ENCODE measurements at regions not wholly inside any gene's neighbourhood (a gene's known extent, or its start where the extent isn't known, plus 50 kb on each side); places are given as distances from the start of the nearest gene placed in this dataset.

DNA sequence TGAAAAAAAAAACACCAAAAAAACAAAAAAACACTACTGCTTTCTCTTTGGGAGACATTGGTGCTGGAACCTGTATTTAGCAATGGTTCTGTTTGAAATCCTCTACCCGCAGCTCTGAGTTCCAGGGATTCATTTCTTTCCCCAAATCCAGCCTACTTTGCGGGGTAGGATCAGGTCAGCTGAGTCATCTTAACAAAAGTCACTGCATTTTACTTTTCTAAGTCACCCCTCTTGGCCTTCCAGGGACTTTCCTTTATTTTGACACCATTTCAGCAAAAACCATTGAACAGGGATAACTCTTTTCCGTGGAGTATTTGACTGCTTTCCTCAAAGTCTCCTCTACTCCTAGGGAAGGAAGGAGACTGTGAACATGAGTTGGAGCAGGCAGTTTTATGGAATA, 837.6 kb downstream of the MAFB start:
- no peak overlapping the region for H2AFZ ChIP-seq
- H3K79me2 ChIP-seq (ENCODE audit: low read depth), result no peaks in the 10 kb centered on the region
- no peak overlapping the region for H3K4me3 ChIP-seq
- TF ChIP-seq CTCF (conservative IDR thresholded peaks at IDR 0.05) (no peak), EZH2 (IDR thresholded peaks at IDR 0.05; ENCODE audit: low read depth) (no peak)
- BruUV-seq (replicated peaks), result no TSS peak
- H3K36me3 ChIP-seq (ENCODE audit: low read depth), result no peaks in the 10 kb centered on the region
- H3K27me3 ChIP-seq (ENCODE audit: insufficient read depth, low read depth), result peaks cover 22% of the 10 kb centered on the region
- no peaks in the 10 kb centered on the region for H3K9me3 ChIP-seq (ENCODE audit: insufficient read depth, low read depth)
- ChIA-PET POLR2A (ENCODE audit: unreplicated experiment) (interaction anchor here (0.6 kb wide), 1 partner anchor 317 kb away, joined by 4 read pairs; no protein-coding TSS in a partner anchor), CTCF (no interaction called here)
- H3K4me1 ChIP-seq (replicated peaks; ENCODE audit: insufficient read depth), result no peaks in the 10 kb centered on the region
- H3K9me2 ChIP-seq (ENCODE audit: insufficient read depth), result no peaks in the 10 kb centered on the region
- H3K27ac ChIP-seq, result no peak overlapping the region
- H3K4me2 ChIP-seq, result no peak overlapping the region
- no peaks in the 10 kb centered on the region for H3F3A ChIP-seq (ENCODE audit: insufficient read depth, low read depth)
- no peaks in the 10 kb centered on the region for H4K20me1 ChIP-seq (ENCODE audit: insufficient read depth)
- no peak for DNase-seq
- intact Hi-C loops (cut with micrococcal nuclease; ENCODE audit: unreplicated experiment), result no loop called here

DNA sequence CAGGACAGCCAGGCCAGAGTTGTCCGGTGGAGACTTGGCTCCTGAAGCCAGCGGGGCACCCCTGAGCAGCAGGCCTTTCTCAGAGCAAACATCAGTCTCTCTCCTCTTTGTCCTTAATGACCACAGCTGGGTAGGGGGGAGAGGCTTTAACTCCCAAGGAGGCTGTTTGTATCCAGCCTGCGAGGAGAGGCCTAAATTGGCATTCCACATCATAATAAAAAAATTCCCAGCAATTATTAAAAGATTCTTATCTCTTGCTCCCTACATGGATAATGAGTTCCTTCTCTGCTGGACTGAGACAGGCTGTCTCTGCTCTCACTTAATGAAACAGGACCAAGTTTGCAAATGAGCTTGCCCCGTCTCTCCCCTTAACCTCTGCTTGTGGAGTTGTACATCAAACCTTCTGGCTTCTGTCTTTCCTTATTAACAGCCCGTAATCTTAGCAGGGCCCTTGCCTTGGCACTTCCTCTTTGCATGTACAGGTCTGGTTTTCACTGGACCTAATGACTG, 838.2 kb downstream of the MAFB start:
- H3K27me3 ChIP-seq (ENCODE audit: insufficient read depth, low read depth), result peaks cover 21% of the 10 kb centered on the region
- H3K27ac ChIP-seq, result no peak overlapping the region
- no peak for DNase-seq
- ChIA-PET CTCF (no interaction called here), POLR2A (ENCODE audit: unreplicated experiment) (interaction anchor here (0.6 kb wide), 1 partner anchor 317 kb away, joined by 4 read pairs; no protein-coding TSS in a partner anchor)
- H3K9me3 ChIP-seq (ENCODE audit: insufficient read depth, low read depth), result no peaks in the 10 kb centered on the region
- H2AFZ ChIP-seq, result no peak overlapping the region
- H3K4me1 ChIP-seq (replicated peaks; ENCODE audit: insufficient read depth), result no peaks in the 10 kb centered on the region
- TF ChIP-seq EZH2 (IDR thresholded peaks at IDR 0.05; ENCODE audit: low read depth) (no peak), CTCF (conservative IDR thresholded peaks at IDR 0.05) (no peak)
- no peaks in the 10 kb centered on the region for H3K79me2 ChIP-seq (ENCODE audit: low read depth)
- no peaks in the 10 kb centered on the region for H3F3A ChIP-seq (ENCODE audit: insufficient read depth, low read depth)
- intact Hi-C loops (cut with micrococcal nuclease; ENCODE audit: unreplicated experiment), result no loop called here
- no peak overlapping the region for H3K4me2 ChIP-seq
- no peaks in the 10 kb centered on the region for H3K9me2 ChIP-seq (ENCODE audit: insufficient read depth)
- no TSS peak for BruUV-seq (replicated peaks)
- H3K36me3 ChIP-seq (ENCODE audit: low read depth), result no peaks in the 10 kb centered on the region
- H4K20me1 ChIP-seq (ENCODE audit: insufficient read depth), result no peaks in the 10 kb centered on the region
- no peak overlapping the region for H3K4me3 ChIP-seq

- no peaks in the 10 kb centered on the region for H3F3A ChIP-seq (ENCODE audit: insufficient read depth, low read depth)
- DNase-seq, result no peak
- intact Hi-C loops (cut with micrococcal nuclease; ENCODE audit: unreplicated experiment), result no loop called here
- no peaks in the 10 kb centered on the region for H3K4me1 ChIP-seq (replicated peaks; ENCODE audit: insufficient read depth)
- H3K27ac ChIP-seq, result no peak overlapping the region
- no peaks in the 10 kb centered on the region for H3K9me3 ChIP-seq (ENCODE audit: insufficient read depth, low read depth)
- no peaks in the 10 kb centered on the region for H3K9me2 ChIP-seq (ENCODE audit: insufficient read depth)
- no peak overlapping the region for H3K4me3 ChIP-seq
- H3K27me3 ChIP-seq (ENCODE audit: insufficient read depth, low read depth), result peaks cover 14% of the 10 kb centered on the region
- POLR2A ChIA-PET (ENCODE audit: unreplicated experiment), result no interaction called here
- BruUV-seq (replicated peaks), result no TSS peak
- H2AFZ ChIP-seq, result no peak overlapping the region
- H3K36me3 ChIP-seq (ENCODE audit: low read depth), result no peaks in the 10 kb centered on the region
- TF ChIP-seq CTCF (conservative IDR thresholded peaks at IDR 0.05) (no peak), EZH2 (IDR thresholded peaks at IDR 0.05; ENCODE audit: low read depth) (no peak)
- no peak overlapping the region for H3K4me2 ChIP-seq
- no peaks in the 10 kb centered on the region for H4K20me1 ChIP-seq (ENCODE audit: insufficient read depth)
- H3K79me2 ChIP-seq (ENCODE audit: low read depth), result no peaks in the 10 kb centered on the region
- CTCF ChIA-PET, result no interaction called here
These were observed 838.8 kb downstream of the MAFB start for GRCh38 chr20:39850246-39850645.
